Prostate gland (tissue), 2 donors: ENCODE measurements at regions not wholly inside any gene's neighbourhood (a gene's known extent, or its start where the extent isn't known, plus 50 kb on each side); places are given as distances from the start of the nearest gene placed in this dataset.

Experiments
- CTCF ChIP-seq, 4 experiments: fragments of 200-600 bp in 2 of 4; fragments of 450-650 bp in 2 of 4; sonication (generic) in 2 of 4; IDR thresholded peaks; 1 replicate in 3 of 4; 2 replicates in 1 of 4; pipeline ENCODE4 v1.5.1; 2016 to 2019; ENCODE audit warnings: antibody characterized with exemption in 4 of 4, mild to moderate bottlenecking in 2 of 4, moderate library complexity in 2 of 4
- POLR2A ChIP-seq: fragments of 450-650 bp; IDR thresholded peaks from one replicate; pipeline ENCODE4 v1.6.1; 2016; ENCODE audit warnings: antibody characterized with exemption, mild to moderate bottlenecking

GRCh38 chr4:4610672-4611071 lies 68.8 kb upstream of the STX18 start:
- no peak for TF ChIP-seq CTCF (IDR thresholded peaks at IDR 0.05)
- no peak for TF ChIP-seq POLR2A
